Dedifferentiated amniotic fluid mesenchymal stem cell (primary cell): ENCODE measurements at regions not wholly inside any gene's neighbourhood (a gene's known extent, or its start where the extent isn't known, plus 50 kb on each side); places are given as distances from the start of the nearest gene placed in this dataset.
A peak's percentile ranks its signal among the peaks of the same experiment; 100 is the strongest.
"Not testable (repeated sequence)": the region's sequence is repeated elsewhere in the genome, so short reads cannot be mapped to it uniquely, and the experiment has no call there.

ENCODE experiments used
- DNase-seq: peaks from one replicate; pipeline ENCODE4 v3.0.0-alpha.2; 2016; ENCODE audit errors: extremely low spot score

DNA sequence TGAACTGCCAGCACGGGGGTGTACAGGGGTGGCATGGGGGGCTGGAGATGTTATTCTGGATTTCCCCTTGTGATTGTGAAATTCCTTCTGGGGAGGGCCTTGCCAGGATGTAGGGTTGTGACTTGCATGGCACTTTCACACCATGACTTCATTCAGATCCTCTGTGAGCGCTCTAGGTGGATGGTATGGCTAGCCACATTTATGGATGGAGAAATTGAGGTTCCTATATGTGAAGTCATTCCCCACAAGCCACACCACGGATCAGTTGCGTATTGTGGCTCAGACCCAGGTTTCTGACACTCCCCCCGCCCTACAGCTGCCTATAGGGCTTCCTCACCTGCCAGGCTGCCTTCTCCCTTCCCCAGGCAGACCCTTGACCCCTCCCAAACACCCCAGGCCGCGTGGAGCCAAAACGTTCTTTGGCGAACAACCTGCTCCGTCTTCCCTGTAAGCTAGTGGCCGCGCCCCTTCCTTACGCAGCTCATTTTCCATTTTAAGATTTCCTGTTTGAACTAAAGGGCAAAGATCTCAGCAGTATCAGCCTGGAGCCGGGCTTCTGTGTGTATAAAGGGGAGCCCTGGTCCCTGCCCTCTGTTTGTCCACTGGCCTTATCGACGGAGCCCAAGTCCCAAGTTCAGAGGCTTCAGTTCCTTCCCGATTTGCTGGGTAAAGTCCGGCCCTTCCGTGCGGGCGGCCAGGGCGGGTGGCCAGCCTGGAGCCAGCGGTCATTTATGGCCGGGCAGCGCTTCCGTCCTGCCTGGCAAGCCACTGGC, 97.8 kb upstream of the KLF4 start:
- no peak for DNase-seq

DNA sequence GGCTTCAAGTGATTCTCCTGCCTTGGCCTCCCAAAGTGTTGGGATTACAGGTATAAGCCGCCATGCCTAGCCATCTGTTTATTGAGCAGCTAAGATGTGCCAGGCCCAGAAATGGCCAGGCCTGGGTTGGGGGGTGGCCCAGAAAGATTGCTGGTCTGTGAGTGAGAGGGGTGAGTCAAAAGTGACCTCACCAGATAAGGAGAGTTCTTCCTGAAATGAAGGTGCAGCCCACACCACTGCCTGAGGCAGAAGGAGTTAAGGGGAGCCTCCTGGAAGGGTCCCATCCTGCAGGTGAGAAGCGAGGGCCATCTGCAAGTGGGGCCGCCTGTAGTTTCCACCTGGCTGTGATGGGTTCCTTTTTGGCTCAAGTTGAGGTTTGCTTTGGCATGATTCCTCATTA, 96.9 kb upstream of the KLF4 start:
- no peak for DNase-seq

DNA sequence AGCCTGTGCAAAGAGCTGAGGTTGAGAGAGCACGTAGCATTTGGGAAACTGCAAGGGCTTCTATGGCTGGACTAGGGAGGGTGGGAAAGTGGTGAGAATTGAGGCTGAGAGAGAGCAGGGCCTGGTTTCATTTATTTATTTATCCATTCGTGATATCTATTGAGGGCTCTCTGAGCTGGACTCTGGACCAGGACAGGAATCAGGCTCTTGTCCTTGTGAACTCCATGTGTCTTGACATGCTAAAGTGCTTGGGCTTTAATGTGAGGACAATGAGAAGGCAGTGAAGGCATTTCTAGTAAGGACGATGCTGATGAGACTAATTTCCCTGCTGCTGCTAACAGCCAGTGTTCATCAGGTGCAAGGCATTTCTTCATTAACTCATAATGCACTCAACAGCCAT, 95.9 kb upstream of the KLF4 start:
- DNase-seq: no peak

DNA sequence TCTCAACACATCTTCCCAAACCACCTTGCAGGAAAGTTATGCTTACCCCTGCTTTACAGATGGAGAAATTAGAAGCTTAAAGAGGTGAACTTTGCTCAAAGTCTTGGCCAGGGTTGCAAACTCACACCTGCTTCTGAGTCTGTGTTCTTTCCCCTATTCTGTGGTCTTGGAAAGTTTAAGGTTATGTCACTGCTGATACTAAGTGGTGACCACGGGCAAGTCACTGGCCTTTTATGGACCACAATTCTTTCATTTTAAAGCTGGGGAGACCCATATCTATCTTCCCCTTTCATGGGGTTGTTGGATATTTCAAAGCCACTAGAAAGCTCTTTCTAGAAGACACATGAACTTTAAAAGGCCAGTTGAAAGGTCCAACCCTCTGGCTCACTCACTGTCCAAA, 95.4 kb upstream of the KLF4 start:
- DNase-seq: no peak

DNA sequence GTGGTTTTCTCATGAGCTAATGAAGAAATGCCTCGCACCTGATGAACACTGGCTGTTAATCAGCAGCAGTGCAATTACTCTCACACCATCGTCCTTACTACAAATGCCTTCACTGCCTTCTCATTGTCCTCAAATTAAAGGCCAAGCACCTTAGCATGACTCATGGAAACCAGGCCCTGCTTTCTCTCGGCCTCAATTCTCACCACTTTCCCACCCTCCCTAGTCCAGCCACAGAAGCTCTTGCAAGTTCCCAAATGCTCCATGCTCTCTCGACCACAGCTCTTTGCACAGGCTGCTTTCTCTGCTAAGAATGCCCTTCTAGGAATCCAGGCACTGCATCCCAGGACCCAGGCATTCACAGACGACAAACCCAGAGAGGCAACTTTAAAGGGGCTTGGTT, 94.6 kb upstream of the KLF4 start:
- no peak for DNase-seq

DNA sequence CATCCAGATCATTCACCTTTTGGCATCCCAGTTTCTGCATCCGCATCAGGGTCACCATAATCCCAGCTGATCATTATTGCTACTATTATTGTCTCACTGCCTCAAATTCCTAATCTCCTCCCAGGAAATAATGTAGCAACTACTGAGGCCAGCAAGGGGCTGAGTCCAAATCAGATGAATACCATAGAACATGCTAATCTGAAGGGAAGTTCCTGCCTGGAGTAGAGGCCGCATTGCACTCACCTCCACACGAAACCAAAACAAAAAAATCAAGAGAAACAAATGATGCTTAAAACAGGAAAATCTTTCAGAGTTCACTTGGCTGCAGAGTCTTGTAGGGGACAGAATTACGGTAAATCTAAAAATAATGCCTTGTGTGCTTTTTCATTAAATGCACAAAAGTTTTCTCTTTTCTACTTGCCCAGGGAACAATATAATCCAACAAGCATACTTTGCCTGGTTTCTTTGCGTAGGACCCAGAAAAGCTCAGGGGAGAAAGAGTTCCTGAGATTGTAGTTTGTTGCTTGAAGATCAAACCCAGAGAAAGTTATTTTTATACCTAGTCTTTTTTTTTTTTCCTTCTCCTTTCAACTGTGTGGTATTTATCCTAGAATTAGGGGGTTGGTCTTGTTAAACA, 87.7 kb upstream of the KLF4 start:
- DNase-seq: no peak

DNA sequence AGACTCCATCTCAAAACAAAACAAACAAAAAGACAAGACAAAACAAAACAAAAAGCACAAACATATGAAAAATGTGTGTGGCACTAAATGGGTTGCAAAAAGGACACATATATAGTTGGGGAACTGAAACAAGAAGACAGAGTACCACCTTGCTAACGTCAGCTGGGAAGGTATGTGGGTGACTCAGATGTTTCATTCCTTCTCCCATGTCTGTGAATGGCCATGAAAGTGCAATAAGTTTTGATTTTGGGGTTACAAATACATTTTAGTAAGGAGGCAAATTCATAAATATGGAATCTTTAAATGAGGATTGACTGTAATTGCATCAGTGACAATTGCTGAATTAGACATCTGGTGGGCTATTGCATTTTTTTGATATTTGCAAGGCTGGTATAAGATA, 81.6 kb upstream of the KLF4 start:
- DNase-seq: no peak

DNA sequence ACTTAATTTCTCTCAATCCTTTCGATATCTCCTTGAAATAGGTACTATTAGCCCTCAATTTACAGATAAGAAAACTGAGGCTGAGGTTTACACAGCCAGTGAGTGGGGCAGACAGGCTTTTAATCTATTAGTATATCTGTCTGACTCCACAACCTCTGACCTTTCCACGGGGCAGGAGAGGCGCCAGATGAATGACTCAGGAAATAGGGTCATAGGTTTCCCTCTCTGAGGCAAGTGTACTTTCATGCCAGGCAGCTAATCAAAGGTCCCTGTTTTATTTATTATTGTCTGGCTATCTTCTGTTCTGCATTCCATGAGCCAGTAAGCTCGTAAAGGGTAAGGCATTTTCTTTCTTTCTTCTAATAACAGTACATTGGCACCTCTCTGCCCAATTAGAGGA, 79.6 kb upstream of the KLF4 start:
- DNase-seq: no peak

DNA sequence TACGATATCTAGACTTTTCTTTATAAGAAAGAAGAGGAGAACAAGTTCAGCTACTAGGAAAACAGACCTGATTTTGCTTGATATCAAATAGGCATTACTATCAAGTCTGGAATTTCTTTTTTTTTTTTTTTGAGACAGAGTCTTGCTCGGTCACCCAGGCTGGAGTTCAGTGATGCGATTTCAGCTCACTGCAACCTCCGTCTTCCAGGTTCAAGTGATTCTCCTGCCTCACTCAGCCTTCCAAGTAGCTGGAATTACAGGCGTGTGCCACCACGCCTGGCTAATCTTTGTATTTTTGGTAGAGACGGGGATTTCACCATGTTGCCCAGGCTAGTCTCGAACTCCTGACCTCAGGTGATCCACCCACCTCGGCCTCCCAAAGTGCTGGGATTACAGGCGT, 78.8 kb upstream of the KLF4 start:
- not testable (repeated sequence) for DNase-seq

DNA sequence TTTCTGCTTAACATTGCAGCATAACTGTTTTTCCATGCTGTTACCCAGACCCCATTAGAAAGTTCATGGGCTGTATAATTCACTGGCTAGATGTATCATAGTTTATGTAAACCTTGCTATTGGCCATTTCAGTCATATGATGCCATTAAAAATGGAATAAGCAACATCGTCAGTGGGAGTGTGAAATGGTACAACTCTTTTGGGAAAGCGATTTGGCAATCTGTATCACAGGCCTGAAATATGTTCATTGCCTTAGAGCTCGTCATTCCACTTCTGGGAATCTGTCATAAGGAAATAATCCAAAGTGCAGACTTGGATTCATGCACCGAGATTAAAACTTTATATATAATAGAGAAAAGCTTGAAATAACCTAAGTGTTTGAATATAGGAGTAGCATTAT, 77.9 kb upstream of the KLF4 start:
- DNase-seq: no peak

DNA sequence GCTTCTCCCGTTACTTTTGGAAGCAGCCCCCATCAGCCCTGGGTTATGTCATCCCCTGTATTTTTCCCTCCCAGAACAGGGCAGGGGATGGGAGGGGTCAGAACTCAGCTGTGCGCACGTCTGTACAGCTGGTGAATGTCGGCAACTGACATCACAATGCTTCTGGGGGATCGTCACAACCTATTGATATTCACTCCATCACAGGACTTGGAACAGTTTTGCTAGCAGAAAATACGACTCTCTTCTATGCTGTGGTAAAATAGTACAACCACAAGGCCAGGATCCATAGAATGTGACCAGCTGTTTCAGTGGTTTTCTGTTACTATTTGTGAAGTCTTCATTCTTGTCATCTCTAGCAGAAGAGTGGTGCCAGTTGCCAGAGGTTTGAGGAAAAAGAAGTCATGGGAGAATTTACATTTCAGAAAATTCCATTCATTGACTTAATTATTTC, 77.1 kb upstream of the KLF4 start:
- no peak for DNase-seq

DNA sequence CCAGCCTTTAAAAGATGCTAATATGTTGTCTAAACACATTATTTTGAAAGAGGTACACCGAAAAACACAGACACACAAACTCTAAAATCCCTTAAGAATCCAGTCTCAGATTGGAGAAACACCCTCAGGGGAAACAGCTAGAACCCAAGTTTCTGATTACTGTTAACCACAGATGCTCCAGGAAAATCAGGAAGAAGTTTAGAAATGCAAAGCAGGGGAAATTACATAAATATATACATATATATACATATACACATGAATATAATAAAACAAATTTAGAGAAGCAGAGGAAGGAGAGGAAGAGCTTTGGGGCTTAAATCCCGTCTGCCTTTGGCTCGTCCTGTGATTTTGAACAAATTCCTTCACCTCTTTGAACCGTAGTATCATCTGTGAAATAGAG, 73.2 kb upstream of the KLF4 start:
- DNase-seq: no peak

DNA sequence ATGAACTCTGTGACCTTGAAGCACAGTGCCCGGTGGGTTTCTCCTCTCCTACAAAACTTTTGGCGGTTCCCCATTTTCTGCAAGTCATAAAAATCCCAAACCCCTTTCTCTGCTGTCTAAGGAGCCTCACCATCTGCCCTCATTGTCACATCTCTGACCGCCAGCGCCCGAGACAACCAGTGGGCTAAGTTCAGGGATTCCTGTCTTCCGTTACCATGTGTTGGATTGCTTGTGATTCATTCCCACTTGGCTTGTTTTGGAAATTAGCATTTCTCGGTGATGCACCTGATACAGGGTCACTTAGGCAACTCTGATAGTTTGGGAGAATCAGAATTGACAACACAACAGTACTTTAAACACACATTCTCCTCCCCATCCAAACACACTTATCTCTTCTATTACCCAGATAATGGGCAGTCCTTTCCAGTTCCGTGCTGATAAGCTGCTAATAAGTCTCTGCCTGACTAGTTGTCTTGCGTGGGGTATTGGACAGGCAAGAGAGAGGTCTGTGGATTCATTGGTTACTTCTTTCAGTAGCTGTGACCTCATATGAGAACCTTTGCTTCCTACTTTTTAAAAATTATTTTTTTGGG, 70.0 kb upstream of the KLF4 start:
- no peak for DNase-seq

DNA sequence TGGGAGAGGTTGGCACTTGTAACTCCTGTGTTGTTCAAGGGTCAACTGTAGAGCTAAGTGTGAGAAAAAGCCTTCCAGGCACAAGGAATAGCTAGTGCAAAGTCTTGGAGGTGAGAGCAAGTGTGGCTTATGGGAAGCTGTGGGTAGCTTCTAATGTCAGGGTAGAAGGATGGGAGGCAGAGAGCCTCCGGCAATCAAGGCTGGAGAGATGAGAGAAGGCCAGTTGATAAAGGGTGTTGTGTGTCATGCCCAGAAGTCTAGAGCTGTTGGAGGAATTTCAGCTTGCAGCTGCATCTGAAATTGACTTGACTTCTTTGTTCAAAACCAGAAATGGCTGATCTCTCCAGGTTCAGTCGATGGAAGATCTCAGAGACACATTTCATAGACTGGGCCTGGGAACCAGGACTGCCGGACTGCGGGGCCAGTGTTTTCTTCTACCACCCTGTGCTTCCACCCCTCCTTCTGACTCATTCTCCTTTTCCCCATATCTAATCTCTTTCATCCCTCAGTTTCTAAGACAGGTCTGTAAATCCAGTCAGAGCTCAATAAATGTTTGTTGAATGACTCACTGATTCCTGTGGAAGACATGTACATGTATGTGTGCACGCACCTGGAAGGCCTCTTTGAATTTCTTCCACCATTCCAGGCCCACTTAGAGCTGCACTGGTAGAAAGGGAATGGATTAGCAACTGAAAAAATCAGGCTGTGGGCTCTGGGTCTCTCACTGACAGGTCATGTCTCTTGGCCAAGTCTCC, 67.8 kb upstream of the KLF4 start:
- DNase-seq: no peak

DNA sequence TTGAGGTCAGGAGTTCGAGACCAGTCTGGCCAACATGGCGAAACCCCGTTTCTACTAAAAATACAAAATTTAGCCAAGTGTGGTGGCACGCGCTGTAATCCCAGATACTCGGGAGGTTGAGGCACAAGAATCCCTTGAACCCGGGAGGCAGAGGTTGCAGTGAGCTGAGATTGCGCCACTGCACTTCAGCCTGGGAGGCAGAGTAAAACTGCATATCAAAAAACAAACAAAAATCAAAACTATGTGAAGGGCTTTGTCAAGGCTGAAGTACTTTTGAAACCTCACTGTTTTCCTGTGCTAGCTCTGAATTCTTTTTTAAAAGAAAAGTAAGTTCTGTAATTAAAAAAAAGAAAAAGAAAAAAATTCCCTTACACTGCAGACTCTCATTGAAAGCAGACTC, 65.1 kb upstream of the KLF4 start:
- no peak for DNase-seq

DNA sequence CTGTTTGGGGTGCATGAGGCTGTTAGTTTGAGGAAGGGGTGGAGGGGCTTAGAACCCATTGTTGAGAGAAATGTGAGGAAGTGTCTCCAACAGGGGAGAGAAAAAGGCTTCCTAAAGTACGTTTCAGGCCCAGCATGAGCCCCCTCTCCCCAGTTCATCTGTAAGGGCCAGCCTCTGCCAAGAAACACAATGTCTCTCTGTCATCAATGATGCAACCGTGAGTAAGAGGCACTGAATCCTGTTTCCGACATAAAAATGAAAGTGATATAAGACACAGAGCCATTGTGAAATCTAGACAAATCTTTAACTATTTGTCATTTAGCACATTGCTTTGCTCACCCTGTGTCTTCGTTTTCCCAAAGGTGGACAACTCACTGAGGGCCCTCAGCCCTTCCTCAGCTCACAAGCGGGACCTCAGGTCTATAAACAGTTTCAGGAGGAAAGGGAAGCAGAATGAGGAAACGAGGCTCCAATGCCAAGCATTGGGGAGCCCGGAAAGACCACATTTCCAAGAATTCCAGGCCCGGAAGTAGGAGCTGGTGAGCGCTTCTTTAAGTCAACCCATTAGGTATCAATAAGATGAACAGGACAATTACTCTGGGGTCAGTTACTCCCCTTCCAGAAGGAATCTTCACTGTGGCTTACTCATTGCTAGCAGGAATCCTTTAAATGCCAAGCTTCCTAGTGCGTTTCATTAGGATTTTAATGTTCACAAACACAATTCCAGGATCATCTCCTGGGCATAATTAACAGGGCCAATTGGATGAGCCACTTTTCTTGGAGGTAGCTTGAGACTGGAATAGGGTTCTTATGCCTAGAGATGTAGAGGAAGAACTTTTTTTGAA, 59.0 kb upstream of the KLF4 start:
- DNase-seq: peak; percentile 98

DNA sequence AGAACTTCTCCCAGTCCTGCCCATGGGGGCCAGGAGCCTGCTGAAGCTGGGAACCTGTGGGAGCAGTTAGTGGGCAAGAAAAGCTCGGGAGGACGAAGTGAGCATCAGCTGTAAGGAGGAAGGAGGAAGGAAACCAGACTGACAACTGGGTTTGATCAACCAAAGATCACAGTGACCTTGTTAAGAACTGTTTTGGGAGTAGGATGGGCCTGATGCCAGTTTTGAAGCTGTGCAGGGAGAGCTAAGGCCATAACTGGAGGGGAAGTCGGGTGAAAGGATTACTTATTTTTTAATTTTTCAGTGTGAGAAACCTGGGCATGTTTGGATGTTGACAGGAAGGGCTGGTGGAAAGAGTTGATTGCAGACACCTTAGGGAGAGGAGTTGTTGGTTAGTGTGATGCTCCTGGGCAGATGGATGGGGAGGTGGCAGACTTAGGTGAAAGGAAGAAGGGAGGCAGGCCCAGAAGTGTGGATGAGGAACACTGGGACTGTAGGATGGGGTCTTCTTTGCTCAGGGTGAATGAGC, 58.3 kb upstream of the KLF4 start:
- no peak for DNase-seq

DNA sequence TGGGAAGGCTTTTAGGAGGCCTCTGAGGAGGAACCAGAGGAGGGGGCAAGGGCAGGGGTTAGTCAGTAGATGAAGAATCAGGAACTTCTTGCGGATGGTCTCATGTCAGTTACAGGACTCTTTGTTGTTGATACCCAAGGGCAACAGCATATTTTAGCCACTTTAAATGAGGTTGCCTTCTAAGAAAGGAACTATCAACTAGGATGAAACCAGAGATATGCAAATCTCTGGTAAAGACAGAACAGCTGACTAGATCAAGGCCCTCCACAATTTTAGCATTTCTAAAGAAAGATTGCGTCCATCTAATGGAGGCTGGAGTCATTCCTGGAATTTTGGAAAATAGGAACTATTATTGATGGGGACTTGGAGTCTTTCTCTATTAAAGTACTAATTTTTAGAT, 57.7 kb upstream of the KLF4 start:
- no peak for DNase-seq

DNA sequence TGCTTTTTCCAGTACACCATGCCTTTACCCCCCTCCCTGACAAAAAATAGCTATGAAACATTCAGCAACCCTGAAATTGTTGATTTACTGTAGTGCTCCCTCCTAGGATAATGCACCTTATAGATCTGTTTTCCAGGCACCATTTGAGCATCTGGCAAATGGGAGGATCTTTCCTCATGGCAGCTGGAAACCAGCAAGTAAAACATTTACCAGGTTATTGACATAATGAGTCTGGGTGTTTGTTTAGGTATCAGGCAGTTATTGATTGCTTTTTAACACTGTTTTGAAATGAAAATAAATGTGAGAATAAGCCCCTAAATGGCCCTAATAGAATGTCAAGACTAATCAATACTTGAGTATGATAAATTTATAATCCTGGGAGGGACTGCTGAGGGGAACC, 57.3 kb upstream of the KLF4 start:
- DNase-seq: no peak

DNA sequence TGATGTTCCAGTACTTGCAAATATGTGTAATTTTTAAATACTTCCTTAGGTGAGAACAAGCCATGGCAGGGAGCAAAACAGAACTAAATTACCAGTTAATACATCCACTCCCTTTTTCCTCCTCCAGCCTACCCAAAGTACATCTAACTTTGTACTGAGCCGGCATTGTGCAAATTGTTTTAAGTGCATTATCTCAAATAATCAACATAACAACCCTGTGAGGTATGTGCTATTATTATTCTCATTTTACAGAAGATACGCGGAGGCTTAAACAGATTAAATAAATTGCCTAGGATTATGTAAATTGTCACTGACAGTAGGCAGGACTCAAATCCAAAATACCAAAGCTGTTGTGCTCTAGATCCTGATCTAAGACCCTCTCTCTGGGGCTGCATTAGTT, 55.5 kb upstream of the KLF4 start:
- no peak for DNase-seq

DNA sequence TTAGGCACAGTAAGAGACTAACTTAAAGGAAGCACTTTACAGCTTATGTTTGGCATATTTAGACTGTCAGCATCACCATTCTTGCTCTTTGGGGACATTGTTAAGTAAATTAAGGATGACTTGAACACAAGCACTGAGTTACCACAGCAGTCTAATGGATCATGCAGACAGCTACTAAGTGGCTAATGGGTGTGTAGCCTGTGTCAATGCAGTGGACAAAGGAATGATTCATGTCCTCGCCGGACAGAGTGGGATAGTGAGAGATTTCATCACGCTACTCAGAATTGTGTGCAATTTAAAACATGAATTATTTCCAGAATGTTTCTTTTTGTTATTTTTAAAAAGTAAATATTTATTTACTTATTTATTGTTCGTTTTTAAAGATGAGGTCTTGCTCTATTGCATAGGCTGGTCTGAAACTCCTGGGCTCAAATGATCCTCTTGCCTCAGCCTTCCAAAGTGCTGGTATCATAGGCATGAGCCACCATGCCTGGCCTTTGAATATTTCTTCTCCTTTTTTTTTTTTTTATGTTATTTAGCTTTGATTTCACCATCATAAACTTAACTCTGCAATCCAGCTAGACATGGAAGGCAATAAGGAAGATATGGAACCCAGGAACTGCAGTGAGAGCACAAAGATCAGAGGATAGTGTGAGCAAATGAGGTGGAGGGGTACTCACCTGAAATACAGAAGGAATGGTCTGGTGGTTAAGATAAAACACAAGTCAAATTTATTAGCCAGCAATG, 53.0 kb upstream of the KLF4 start:
- no peak for DNase-seq
